PC-9 (cell line): ENCODE measurements at regions not wholly inside any gene's neighbourhood (a gene's known extent, or its start where the extent isn't known, plus 50 kb on each side); places are given as distances from the start of the nearest gene placed in this dataset.

Experiments used
- CTCF ChIP-seq: fragments of 200-600 bp; sonication (generic); conservative IDR thresholded peaks from 2 replicates; pipeline ENCODE4 v1.6.1; 2017; ENCODE audit warnings: mixed run types, antibody characterized with exemption, mild to moderate bottlenecking, moderate library complexity
- EZH2 ChIP-seq: fragments of 200-600 bp; sonication (generic); IDR thresholded peaks from 2 replicates; pipeline ENCODE4 v1.8.0; 2017; ENCODE audit warnings: antibody characterized with exemption, low read depth

DNA sequence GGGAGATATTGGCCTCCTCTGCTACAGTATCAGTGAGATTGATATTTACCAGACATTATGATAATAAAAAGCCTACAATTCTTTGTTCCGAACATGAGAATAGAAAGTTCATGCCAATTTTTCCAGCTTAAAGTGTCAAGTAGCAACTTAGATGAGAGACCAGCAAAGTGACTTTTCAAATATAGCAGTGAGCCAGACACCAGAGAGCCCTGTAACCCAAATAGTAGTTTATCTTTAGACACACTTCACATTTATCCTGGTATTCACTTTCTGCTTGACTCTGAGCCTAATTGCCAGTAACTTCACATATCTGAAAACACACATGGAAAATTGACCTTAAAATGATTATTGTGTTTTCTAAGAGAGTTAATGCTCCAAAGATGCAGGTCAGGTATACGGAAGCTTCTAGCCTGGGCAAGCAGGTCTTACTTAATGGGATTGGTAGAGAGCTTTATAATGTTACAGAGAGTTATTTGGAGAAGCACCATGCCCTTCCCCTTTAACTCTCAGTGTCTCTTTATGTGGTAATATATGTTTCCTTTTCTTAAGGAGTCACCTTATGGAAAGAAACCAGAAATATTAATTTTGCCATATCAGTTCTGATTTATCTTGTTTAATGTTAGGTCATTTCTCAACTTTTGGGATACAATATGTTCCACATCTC is 852.3 kb upstream of the CHORDC1 start:
- no peak for TF ChIP-seq CTCF
- TF ChIP-seq EZH2: no peak
